SHP77 treated with DMSO at 0.1 percent for 48 hours (cell line): ENCODE measurements at regions not wholly inside any gene's neighbourhood (a gene's known extent, or its start where the extent isn't known, plus 50 kb on each side); places are given as distances from the start of the nearest gene placed in this dataset.

Experiments
- DNase-seq: peaks from one replicate; lab custom pipeline; 2025; lab: John Stamatoyannopoulos, UW

DNA sequence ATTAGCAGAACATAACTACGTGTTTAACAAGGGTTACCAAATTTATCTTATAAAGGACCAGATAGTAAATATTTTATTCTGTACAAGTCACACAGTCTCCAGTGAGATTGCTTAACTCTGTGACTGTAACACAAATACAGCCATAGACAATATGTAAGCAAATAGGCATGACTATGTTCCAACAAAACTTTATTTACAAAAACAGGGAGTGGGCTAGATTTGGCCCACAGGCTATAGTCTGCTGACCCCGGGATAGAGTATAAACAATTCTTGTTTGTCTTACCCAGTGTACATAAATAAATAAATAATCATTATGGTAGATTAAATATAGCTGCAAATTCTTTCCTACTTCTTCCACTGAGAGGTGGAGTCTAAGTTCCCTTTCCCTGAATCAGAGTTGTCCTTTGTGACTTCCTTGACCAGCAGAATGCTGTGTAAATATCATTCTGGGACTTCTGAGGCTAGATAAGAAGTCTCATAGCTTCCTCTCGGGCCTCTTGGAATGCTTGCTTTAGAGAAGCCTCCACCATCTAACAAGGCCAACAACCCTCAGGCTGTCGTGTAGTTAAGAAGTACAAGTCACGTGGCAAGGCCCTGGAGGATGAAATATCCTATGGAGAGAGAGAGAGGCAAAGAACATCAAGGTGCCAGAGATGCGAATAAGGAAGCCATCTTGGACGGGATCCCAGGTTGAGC is 59.1 kb upstream of the TMEM244 start:
- DNase-seq = no peak

DNA sequence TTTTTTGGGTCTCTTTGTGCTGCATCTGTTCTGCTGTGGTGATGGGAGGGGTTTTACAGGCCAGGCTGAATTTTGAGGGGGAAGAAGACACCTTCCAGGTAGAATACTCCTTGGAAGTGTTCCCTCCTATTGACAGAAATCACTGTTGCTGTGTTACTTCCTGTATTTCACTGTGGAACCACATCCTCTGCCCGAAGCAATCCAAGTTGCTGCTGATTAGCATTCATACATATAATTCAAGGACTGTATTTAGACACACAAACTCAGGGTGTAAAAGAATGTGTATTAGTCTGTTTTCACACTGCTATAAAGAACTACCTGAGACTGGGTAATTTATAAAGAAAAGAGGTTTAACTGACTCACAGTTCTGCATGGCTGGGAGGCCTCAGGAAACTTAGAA is 50.6 kb upstream of the TMEM244 start:
- DNase-seq = no peak
